T-helper 1 cell treated with Interleukin-12 subunit alpha and Interleukin-12 subunit beta and Interleukin-4 antibody, amounts not matched to agents 30 μg/mL and 1 μg/mL, for 36 hours (primary cell): ENCODE measurements at regions not wholly inside any gene's neighbourhood (a gene's known extent, or its start where the extent isn't known, plus 50 kb on each side); places are given as distances from the start of the nearest gene placed in this dataset.
"Not testable (repeated sequence)": the region's sequence is repeated elsewhere in the genome, so short reads cannot be mapped to it uniquely, and the experiment has no call there.

Experiments used
- H3K27ac Mint-ChIP-seq: one replicate; pipeline ENCODE4 v1.8.0; 2021; ENCODE audit warnings: mild to moderate bottlenecking, mixed read lengths
- H3K27me3 Mint-ChIP-seq: one replicate; pipeline ENCODE4 v1.8.0; 2021; ENCODE audit warnings: low read depth, mixed read lengths
- H3K36me3 Mint-ChIP-seq: one replicate; pipeline ENCODE4 v1.8.0; 2021; ENCODE audit warnings: low read depth, mixed read lengths
- H3K4me1 Mint-ChIP-seq: one replicate; pipeline ENCODE4 v1.8.0; 2021; ENCODE audit warnings: low read depth, mixed read lengths
- H3K4me3 Mint-ChIP-seq: one replicate; pipeline ENCODE4 v1.8.0; 2021; ENCODE audit warnings: mild to moderate bottlenecking, moderate library complexity, mixed read lengths
- H3K9me3 Mint-ChIP-seq: one replicate; pipeline ENCODE4 v1.8.0; 2021; ENCODE audit warnings: mixed read lengths

DNA sequence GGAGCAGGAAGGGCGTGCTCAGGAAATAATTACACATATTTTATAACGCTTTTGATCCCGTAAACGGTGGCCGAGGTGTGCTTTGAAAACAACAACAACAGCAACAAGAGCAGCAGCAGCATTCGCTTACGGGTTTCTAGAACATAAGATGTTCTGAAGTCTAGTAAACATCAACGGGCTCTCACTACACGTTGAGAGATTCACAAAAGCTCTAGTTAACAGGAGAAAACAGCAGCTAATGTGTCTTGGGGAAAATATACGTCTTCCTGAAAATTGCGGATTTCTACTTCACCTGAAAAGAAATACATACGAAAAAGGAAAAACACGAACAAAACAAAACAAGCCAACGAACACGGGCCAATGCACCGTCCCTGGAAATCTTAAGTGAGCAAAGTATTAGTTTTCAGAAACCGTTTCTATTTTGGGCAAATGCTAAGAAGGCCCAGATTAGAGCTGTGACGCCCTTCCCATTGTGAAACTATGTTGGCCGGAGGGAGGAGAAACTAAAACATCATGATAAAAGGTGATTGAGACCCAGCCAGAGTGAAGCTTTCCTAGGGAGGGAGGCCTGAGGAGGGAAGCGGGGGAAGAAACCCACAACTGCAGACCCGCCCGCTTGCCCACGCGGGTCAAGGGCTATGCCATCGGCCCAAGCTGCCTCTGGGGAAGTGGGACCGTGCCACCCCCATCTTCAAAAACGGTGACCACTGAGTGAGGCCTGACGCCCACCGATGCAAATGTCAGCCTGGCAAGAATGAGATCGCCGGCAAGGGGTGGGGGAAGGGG, 105.9 kb upstream of the ANKRD30BL start:
- not testable (repeated sequence) for H3K4me1 Mint-ChIP-seq, H3K27ac Mint-ChIP-seq, H3K27me3 Mint-ChIP-seq, H3K4me3 Mint-ChIP-seq, H3K36me3 Mint-ChIP-seq, H3K9me3 Mint-ChIP-seq

DNA sequence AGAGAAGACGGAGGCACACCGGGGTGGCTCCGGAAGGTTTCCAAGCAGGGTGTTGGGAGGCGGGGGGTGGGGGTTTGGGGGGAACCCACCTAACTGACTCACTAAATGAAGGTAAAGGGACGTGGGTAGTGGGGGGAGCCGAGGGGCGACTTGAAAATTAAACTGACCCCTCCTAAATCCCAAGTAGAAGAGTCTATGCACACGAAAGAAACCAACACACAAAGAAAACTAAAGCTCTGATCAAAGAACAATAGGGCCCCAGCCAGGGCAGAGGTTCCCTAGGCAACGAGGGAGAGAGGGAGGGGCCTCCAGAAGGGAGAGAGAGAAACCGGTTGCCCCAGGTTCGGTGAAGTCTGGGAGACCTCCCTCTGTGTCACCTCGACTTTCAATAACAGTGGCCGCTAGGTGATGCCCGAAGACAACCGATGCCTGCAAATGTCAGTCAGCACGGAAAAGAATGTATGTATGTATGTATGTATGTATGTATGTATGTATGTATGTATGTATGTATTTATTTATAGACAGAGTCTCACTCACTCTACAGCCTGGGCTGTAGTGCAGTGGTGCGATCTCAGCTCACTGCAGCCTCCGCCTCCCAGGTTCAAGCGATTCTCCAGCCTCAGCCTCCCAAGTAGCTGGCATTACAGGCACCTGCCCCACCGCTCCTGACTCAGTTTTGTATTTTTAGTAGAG, 106.7 kb upstream of the ANKRD30BL start:
- H3K4me3 Mint-ChIP-seq = peak overlapping the region; percentile 69
- H3K9me3 Mint-ChIP-seq, H3K36me3 Mint-ChIP-seq, H3K27me3 Mint-ChIP-seq, H3K4me1 Mint-ChIP-seq: not testable (repeated sequence)
- peak overlapping the region; percentile 53 for H3K27ac Mint-ChIP-seq

DNA sequence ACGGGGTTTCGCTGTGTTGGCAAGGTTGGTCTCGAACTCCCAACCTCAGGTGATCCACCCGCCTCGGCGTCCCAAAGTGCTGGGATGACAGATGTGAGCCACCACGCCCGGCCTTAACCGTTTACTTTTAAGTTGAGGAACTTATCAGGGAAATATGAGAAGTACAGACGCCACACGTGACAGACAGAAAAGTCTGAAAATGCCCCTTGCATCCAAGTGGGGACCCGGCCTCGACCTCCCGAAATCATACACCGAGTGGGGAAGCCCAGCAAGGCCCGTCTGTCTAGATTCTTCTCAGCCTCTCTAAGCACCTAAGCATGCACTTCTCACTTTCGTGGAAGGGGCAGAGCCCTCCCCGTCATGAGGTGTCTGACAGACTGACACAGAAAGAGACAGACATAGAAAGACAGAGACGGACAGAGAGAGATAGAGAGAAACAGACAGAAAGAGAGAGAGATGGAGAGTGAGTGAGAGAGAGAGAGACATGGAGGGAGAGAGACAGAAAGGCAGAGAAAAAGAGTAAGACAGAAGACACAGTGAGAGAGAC, 107.3 kb upstream of the ANKRD30BL start:
- Mint-ChIP-seq H3K27me3 (no peaks in the 10 kb centered on the region), H3K4me3 (no peak overlapping the region), H3K27ac (no peak overlapping the region), H3K4me1 (peaks cover 1% of the 10 kb centered on the region), H3K36me3 (no peaks in the 10 kb centered on the region), H3K9me3 (no peaks in the 10 kb centered on the region)

DNA sequence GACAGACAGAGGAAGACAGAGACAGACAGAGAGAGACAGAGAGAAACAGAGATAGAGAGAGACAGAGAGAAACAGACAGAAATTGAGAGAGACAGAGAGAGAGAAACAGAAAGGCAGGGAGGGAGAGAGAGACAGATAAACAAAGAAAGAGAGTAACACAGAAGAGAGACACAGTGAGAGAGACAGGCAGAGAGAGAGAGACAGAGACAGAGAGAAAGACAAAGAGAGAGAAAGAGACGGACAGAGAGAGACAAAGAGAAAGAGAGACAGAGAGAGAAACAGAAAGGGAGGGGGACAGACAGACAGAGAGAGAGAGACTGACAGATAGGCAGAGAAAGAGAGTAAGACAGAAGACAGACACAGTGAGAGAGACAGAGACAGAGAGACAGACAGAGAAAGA, 108.5 kb upstream of the ANKRD30BL start:
- no peak overlapping the region for H3K4me3 Mint-ChIP-seq
- no peaks in the 10 kb centered on the region for H3K9me3 Mint-ChIP-seq
- H3K27me3 Mint-ChIP-seq = no peaks in the 10 kb centered on the region
- peaks cover 1% of the 10 kb centered on the region for H3K4me1 Mint-ChIP-seq
- no peaks in the 10 kb centered on the region for H3K36me3 Mint-ChIP-seq
- H3K27ac Mint-ChIP-seq = no peak overlapping the region

GRCh38 chr2:132270981-132271546, 109.3 kb upstream of the ANKRD30BL start:
- H3K4me3 Mint-ChIP-seq = no peak overlapping the region
- H3K9me3 Mint-ChIP-seq = no peaks in the 10 kb centered on the region
- no peaks in the 10 kb centered on the region for H3K27me3 Mint-ChIP-seq
- no peak overlapping the region for H3K27ac Mint-ChIP-seq
- H3K36me3 Mint-ChIP-seq = no peaks in the 10 kb centered on the region
- H3K4me1 Mint-ChIP-seq = peaks cover 1% of the 10 kb centered on the region

DNA sequence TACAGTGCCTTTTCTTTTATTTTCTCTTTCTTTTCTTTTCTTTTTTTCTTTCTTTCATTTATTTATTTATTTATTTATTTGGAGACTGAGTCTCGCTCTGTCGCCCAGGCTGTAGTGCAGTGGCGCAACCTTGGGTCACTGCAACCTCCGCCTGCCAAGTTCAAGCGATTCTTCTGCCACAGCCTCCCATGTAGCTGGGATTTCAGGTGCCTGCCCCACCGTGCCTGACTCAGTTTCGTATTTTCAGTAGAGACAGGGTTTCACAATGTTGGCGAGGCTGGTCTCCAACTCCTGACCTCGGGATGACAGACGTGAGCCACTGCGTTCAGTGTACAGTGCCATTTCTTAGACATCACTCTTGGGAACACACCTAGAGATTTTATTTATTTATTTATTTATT, 110.0 kb upstream of the ANKRD30BL start:
- H3K9me3 Mint-ChIP-seq, H3K4me1 Mint-ChIP-seq, H3K4me3 Mint-ChIP-seq, H3K27ac Mint-ChIP-seq, H3K36me3 Mint-ChIP-seq, H3K27me3 Mint-ChIP-seq: not testable (repeated sequence)

DNA sequence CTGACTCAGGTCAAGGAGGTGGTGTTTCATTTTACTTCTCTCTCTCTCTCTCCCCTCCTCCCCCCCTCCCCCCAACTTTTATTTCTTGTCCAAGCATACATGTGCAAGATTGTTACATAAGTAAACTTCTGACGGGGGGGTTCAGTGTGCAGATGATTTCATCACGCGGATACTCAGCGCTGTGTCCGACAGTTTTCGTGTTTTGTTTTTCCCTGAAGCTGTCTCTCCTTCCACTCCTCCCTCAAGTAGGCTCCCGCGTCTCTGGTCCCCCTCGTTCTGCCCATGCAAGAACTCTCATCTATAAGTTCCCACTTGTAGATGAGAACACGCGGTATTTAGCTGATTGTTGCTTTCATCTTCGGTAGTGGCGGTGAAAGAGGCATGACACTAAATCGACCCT, 111.0 kb upstream of the ANKRD30BL start:
- peaks cover 1% of the 10 kb centered on the region for H3K4me1 Mint-ChIP-seq
- H3K9me3 Mint-ChIP-seq = peaks cover 4% of the 10 kb centered on the region
- no peak overlapping the region for H3K4me3 Mint-ChIP-seq
- H3K27ac Mint-ChIP-seq = no peak overlapping the region
- H3K27me3 Mint-ChIP-seq = no peaks in the 10 kb centered on the region
- H3K36me3 Mint-ChIP-seq = no peaks in the 10 kb centered on the region

- H3K27me3 Mint-ChIP-seq, H3K4me3 Mint-ChIP-seq, H3K4me1 Mint-ChIP-seq, H3K9me3 Mint-ChIP-seq, H3K27ac Mint-ChIP-seq, H3K36me3 Mint-ChIP-seq: not testable (repeated sequence)
Observed at GRCh38 chr2:132273585-132273984, 111.8 kb upstream of the ANKRD30BL start.

GRCh38 chr2:132274000-132274399, 112.2 kb upstream of the ANKRD30BL start:
- Mint-ChIP-seq H3K9me3 (peaks cover 8% of the 10 kb centered on the region), H3K27me3 (no peaks in the 10 kb centered on the region), H3K27ac (no peak overlapping the region), H3K4me3 (no peak overlapping the region), H3K36me3 (no peaks in the 10 kb centered on the region), H3K4me1 (no peaks in the 10 kb centered on the region)

- H3K27ac Mint-ChIP-seq = no peak overlapping the region
- H3K36me3 Mint-ChIP-seq = no peaks in the 10 kb centered on the region
- no peak overlapping the region for H3K4me3 Mint-ChIP-seq
- no peaks in the 10 kb centered on the region for H3K4me1 Mint-ChIP-seq
- no peaks in the 10 kb centered on the region for H3K27me3 Mint-ChIP-seq
- H3K9me3 Mint-ChIP-seq = peaks cover 15% of the 10 kb centered on the region
Observed at GRCh38 chr2:132275396-132275795, 113.6 kb upstream of the ANKRD30BL start.

GRCh38 chr2:132276571-132276981, 114.8 kb upstream of the ANKRD30BL start:
- Mint-ChIP-seq H3K9me3 (peaks cover 15% of the 10 kb centered on the region), H3K27ac (no peak overlapping the region), H3K36me3 (no peaks in the 10 kb centered on the region), H3K27me3 (no peaks in the 10 kb centered on the region), H3K4me1 (no peaks in the 10 kb centered on the region), H3K4me3 (no peak overlapping the region)

- Mint-ChIP-seq H3K9me3 (peaks cover 15% of the 10 kb centered on the region), H3K4me3 (no peak overlapping the region), H3K27ac (no peak overlapping the region), H3K4me1 (no peaks in the 10 kb centered on the region), H3K36me3 (no peaks in the 10 kb centered on the region), H3K27me3 (no peaks in the 10 kb centered on the region)
Observed at GRCh38 chr2:132278267-132278666, 116.5 kb upstream of the ANKRD30BL start.

DNA sequence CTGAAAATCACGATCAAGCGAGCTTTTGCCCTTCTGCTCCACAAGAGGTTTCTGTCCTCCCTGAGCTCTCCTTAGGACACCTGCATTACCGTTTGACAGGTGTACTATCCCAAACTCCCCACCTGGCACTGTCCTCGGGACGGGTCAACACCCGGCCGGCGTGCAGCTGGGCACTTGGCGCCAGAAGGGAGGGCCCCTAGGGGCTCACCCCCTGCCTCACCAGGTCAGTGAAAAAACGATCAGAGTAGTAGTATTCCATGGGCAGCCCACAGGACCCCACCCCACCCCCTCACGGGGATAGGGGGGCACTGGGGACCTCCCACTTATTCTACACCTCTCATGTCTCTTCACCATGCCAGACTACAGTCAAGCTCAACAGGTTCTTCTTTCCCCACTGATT, 117.6 kb upstream of the ANKRD30BL start:
- no peaks in the 10 kb centered on the region for H3K4me1 Mint-ChIP-seq
- no peak overlapping the region for H3K27ac Mint-ChIP-seq
- H3K36me3 Mint-ChIP-seq = no peaks in the 10 kb centered on the region
- H3K9me3 Mint-ChIP-seq = peaks cover 15% of the 10 kb centered on the region
- no peaks in the 10 kb centered on the region for H3K27me3 Mint-ChIP-seq
- H3K4me3 Mint-ChIP-seq = no peak overlapping the region

DNA sequence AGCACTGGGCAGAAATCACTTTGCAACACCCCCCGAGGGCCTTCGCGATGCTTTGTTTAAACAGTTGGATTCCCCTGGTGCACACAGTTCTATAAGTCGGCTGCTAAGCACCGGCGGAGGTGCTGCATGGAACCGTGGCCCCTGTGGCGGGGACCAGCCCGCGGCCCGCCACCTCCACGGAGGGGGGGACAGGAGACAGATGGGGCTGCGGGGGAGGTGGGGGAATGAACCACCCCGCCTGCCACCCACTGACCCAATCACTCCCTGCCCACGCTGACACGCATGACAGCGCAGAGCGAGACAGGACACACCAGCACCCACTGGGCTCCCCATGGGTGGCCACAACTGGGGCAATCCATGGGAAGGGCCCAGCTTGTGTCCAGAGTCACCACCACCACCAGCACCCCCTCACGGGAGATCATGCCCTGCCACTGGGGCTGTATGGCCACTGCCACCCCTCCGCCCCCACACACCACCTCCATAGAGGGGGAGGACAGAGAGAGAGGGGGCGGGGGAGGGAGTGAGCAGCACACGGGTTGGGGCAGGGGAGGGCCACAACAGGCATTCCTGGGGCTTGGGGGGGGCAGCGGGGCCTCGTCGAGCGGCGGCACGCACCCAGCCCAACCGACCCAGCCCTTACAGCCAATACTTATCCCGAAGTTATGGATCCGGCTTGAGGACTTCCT, 118.3 kb upstream of the ANKRD30BL start:
- H3K4me3 Mint-ChIP-seq = no peak overlapping the region
- H3K9me3 Mint-ChIP-seq = peaks cover 15% of the 10 kb centered on the region
- H3K4me1 Mint-ChIP-seq = no peaks in the 10 kb centered on the region
- H3K36me3 Mint-ChIP-seq = no peaks in the 10 kb centered on the region
- no peak overlapping the region for H3K27ac Mint-ChIP-seq
- H3K27me3 Mint-ChIP-seq = no peaks in the 10 kb centered on the region
